Liver (tissue), 8 donors: ENCODE measurements at regions not wholly inside any gene's neighbourhood (a gene's known extent, or its start where the extent isn't known, plus 50 kb on each side); places are given as distances from the start of the nearest gene placed in this dataset.

Source experiments
- DNase-seq: peaks from one replicate; pipeline ENCODE4 v3.0.0-alpha.2; 2017; ENCODE audit warnings: low spot score
- H3K27ac ChIP-seq, 2 donors: one replicate each; pipeline ENCODE4 v1.7.0; 2013; ENCODE audit warnings: inconsistent platforms in 2 of 2, low read length in 2 of 2, control low read depth in 1 of 2, low read depth in 1 of 2, mild to moderate bottlenecking in 1 of 2
- H3K27me3 ChIP-seq, 4 donors: one replicate each; pipeline versions ENCODE4 v1.6.1 to v1.7.0; 2013; ENCODE audit warnings: low read length in 3 of 4, inconsistent platforms in 1 of 4, mild to moderate bottlenecking in 1 of 4, moderate library complexity in 1 of 4; ENCODE audit not compliant: control insufficient read depth in 4 of 4, insufficient read depth in 4 of 4
- H3K36me3 ChIP-seq, 4 donors: one replicate each; pipeline versions ENCODE4 v1.6.1 to v1.7.0; 2013; ENCODE audit warnings: low read length in 3 of 4, mild to moderate bottlenecking in 3 of 4, low read depth in 1 of 4, moderate library complexity in 1 of 4; ENCODE audit not compliant: control insufficient read depth in 4 of 4, insufficient read depth in 3 of 4
- H3K4me1 ChIP-seq, 4 donors: one replicate each; pipeline versions ENCODE4 v1.6.1 to v1.7.0; 2013; ENCODE audit warnings: low read length in 3 of 4, mild to moderate bottlenecking in 3 of 4, moderate library complexity in 1 of 4; ENCODE audit not compliant: control insufficient read depth in 4 of 4, insufficient read depth in 4 of 4
- H3K4me3 ChIP-seq, 3 donors: one replicate each; pipeline versions ENCODE4 v1.6.1 to v1.7.0; 2013; ENCODE audit warnings: low read length in 3 of 3, control low read depth in 1 of 3, low read depth in 1 of 3, mild to moderate bottlenecking in 1 of 3
- H3K9ac ChIP-seq, 2 donors: one replicate each; pipeline ENCODE4 v1.7.0; 2013; ENCODE audit warnings: low read length in 2 of 2, mild to moderate bottlenecking in 2 of 2, moderate library complexity in 2 of 2, control low read depth in 1 of 2, low read depth in 1 of 2
- H3K9me3 ChIP-seq, 4 donors: one replicate each; pipeline versions ENCODE4 v1.6.1 to v1.7.0; 2013; ENCODE audit warnings: low read length in 3 of 4; ENCODE audit not compliant: control insufficient read depth in 4 of 4
- ATF3 ChIP-seq: IDR thresholded peaks from 2 replicates; pipeline ENCODE4 v1.6.1; 2016; ENCODE audit warnings: antibody characterized with exemption
- CTCF ChIP-seq: fragments of 150-350 bp; IDR thresholded peaks from 2 replicates; pipeline ENCODE4 v1.5.1; 2017; ENCODE audit warnings: improper control_type of control experiment, low read depth, low read length; ENCODE audit not compliant: missing input control
- EGR1 ChIP-seq, 2 donors: IDR thresholded peaks; 2 replicates each; pipeline ENCODE4 v1.6.1; 2016 to 2018; ENCODE audit warnings: antibody characterized with exemption in 2 of 2, low read depth in 2 of 2
- FOXA1 ChIP-seq: IDR thresholded peaks from 2 replicates; pipeline ENCODE4 v1.6.1; 2016; ENCODE audit warnings: antibody characterized with exemption
- FOXA2 ChIP-seq: IDR thresholded peaks from 2 replicates; pipeline ENCODE4 v1.6.1; 2016; ENCODE audit warnings: antibody characterized with exemption
- GABPA ChIP-seq, 2 donors: IDR thresholded peaks in 1 of 2; conservative IDR thresholded peaks in 1 of 2; 2 replicates each; pipeline ENCODE4 v1.6.1; 2016; ENCODE audit warnings: antibody characterized with exemption in 2 of 2, mild to moderate bottlenecking in 1 of 2, moderate library complexity in 1 of 2
- HNF4A ChIP-seq, 2 donors: conservative IDR thresholded peaks; 2 replicates each; pipeline ENCODE4 v1.6.1; 2016; ENCODE audit warnings: antibody characterized with exemption in 2 of 2, mild to moderate bottlenecking in 2 of 2
- HNF4G ChIP-seq: IDR thresholded peaks from 2 replicates; pipeline ENCODE4 v1.6.1; 2016; ENCODE audit warnings: antibody characterized with exemption
- JUND ChIP-seq, 2 donors: IDR thresholded peaks; 2 replicates each; pipeline ENCODE4 v1.6.1; 2016; ENCODE audit warnings: antibody characterized with exemption in 2 of 2
- MAX ChIP-seq: IDR thresholded peaks from 2 replicates; pipeline ENCODE4 v1.6.1; 2016; ENCODE audit warnings: antibody characterized with exemption
- NR2F2 ChIP-seq: IDR thresholded peaks from 2 replicates; pipeline ENCODE4 v1.6.1; 2016; ENCODE audit warnings: antibody characterized with exemption
- RAD21 ChIP-seq, 2 donors: IDR thresholded peaks; 2 replicates each; pipeline ENCODE4 v1.6.1; 2016; ENCODE audit warnings: antibody characterized with exemption in 2 of 2, mild to moderate bottlenecking in 2 of 2
- REST ChIP-seq: IDR thresholded peaks from 2 replicates; pipeline ENCODE4 v1.6.1; 2016; ENCODE audit warnings: antibody characterized with exemption, mild to moderate bottlenecking
- RXRA ChIP-seq, 2 donors: IDR thresholded peaks; 2 replicates each; pipeline ENCODE4 v1.6.1; 2017 to 2018; ENCODE audit warnings: antibody characterized with exemption in 2 of 2, mild to moderate bottlenecking in 1 of 2
- SP1 ChIP-seq: IDR thresholded peaks from 2 replicates; pipeline ENCODE4 v1.6.1; 2018; ENCODE audit warnings: antibody characterized with exemption, mild to moderate bottlenecking
- TAF1 ChIP-seq: conservative IDR thresholded peaks from 2 replicates; pipeline ENCODE4 v1.6.1; 2016; ENCODE audit warnings: antibody characterized with exemption, mild to moderate bottlenecking
- YY1 ChIP-seq: IDR thresholded peaks from 2 replicates; pipeline ENCODE4 v1.6.1; 2016; ENCODE audit warnings: antibody characterized with exemption, mild to moderate bottlenecking
- ZBTB33 ChIP-seq: IDR thresholded peaks from 2 replicates; pipeline ENCODE4 v1.6.1; 2016; ENCODE audit warnings: antibody characterized with exemption
- WGBS: extraction: QIAGEN DNeasy Blood & Tissue Kit; methylation state at CpG from one replicate; pipeline ENCODE4 v1.1.7; 2013; 5-methylcytosine and 5-hydroxymethylcytosine counted together
- donor health status: healthy.
- donor health status: healthy.
- donor health status: healthy.
- donor health status: healthy.
- donor health status: healthy.

- no peak for TF ChIP-seq ATF3
Measured at GRCh38 chr11:90845799-90846198, 623.0 kb upstream of the CHORDC1 start.

GRCh38 chr11:90845126-90845525 lies 622.3 kb upstream of the CHORDC1 start:
- no peak overlapping the region for H3K9ac ChIP-seq
- no peak for DNase-seq
- H3K27me3 ChIP-seq: no peaks in the 10 kb centered on the region
- no peak for TF ChIP-seq SP1
- TF ChIP-seq REST: no peak
- no peak for TF ChIP-seq FOXA2
- TF ChIP-seq RAD21 (IDR thresholded peaks at IDR 0.05): no peak
- TF ChIP-seq EGR1 (IDR thresholded peaks at IDR 0.05; ENCODE audit: low read depth in 2 of 2): no peak
- no peak for TF ChIP-seq NR2F2
- no peak for TF ChIP-seq CTCF
- TF ChIP-seq MAX: no peak
- no peak for TF ChIP-seq YY1
- TF ChIP-seq JUND (IDR thresholded peaks at IDR 0.05): no peak
- TF ChIP-seq HNF4G: no peak
- no peak for TF ChIP-seq FOXA1
- no peak for TF ChIP-seq TAF1
- TF ChIP-seq RXRA (IDR thresholded peaks at IDR 0.05): no peak
- TF ChIP-seq ZBTB33: no peak
- no peak for TF ChIP-seq GABPA (IDR thresholded peaks at IDR 0.05 in 1 of 2, conservative IDR thresholded peaks at IDR 0.05 in 1 of 2)
- no peak for TF ChIP-seq ATF3
- no peak for TF ChIP-seq HNF4A (conservative IDR thresholded peaks at IDR 0.05)
- H3K36me3 ChIP-seq: no peaks in the 10 kb centered on the region
- no peak overlapping the region for H3K4me3 ChIP-seq
- no peak overlapping the region for H3K27ac ChIP-seq
- no peaks in the 10 kb centered on the region for H3K4me1 ChIP-seq
- 86% methylated on average over 1 of the region's 1 CpG for WGBS
- H3K9me3 ChIP-seq: no peaks in the 10 kb centered on the region

More at GRCh38 chr11:90845799-90846198, 623.0 kb upstream of the CHORDC1 start:
- H3K4me1 ChIP-seq: no peaks in the 10 kb centered on the region
- DNase-seq: no peak
- no peaks in the 10 kb centered on the region for H3K36me3 ChIP-seq
- H3K9me3 ChIP-seq: no peaks in the 10 kb centered on the region
- 89% methylated on average over 2 of the region's 2 CpGs for WGBS
- no peak overlapping the region for H3K9ac ChIP-seq
- no peaks in the 10 kb centered on the region for H3K27me3 ChIP-seq
- H3K27ac ChIP-seq: no peak overlapping the region
- H3K4me3 ChIP-seq: no peak overlapping the region
